ENCODE measurements at regions not wholly inside any gene's neighbourhood (a gene's known extent, or its start where the extent isn't known, plus 50 kb on each side); places are given as distances from the start of the nearest gene placed in this dataset.

GRCh38 chr5:100970646-100971255 lies 67.7 kb upstream of the ST8SIA4 start:
- no peak for DNase-seq

DNA sequence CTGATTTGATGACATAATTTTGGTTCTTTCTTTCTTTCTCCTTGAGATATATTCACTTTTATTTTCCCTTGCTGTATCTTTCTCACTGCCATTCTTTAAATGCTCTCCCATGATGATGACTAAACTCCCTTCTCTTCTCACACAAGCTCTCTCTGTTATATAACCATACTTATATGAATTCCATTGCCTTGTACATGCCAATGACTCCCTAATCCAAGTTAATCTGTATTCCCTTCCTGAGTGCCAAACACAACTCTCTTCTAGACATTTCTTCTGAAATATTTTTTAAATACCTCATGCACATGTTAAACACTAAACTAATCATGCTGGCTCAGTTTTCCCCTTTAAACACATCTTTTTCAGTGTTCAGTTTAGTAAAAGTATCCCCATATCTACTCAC lies 62.2 kb upstream of the ST8SIA4 start:
- DNase-seq, result no peak

Data from DMS153 (cell line).